ENCODE measurements at regions not wholly inside any gene's neighbourhood (a gene's known extent, or its start where the extent isn't known, plus 50 kb on each side); places are given as distances from the start of the nearest gene placed in this dataset.
A peak's percentile ranks its signal among the peaks of the same experiment; 100 is the strongest.

DNA sequence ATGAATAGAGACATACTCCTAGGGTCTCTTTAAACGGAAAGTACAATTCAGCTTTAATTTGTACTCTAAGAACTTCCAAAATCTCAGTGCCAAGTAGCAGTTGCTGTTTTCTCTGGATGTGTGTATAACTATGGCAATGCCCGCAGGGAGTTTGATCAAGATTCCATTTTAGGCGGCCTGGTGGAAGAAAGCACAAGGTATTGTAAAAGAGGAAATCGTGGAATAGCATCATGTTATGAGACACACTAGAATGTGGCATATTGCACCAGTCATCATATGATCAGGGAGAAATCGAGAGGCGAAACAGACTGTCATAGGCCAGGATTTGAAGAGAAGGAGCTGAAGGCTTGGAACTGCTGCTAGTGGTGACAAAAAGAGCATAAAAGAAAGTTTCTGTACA, 316.2 kb upstream of the FMN2 start:
- Histone ChIP-seq H3K9me3 (no peaks in the 10 kb centered on the region), H3K27ac (no peak overlapping the region), H3K4me1 (peaks cover 20% of the 10 kb centered on the region; the same call in 2 of the 3 replicates), H3K4me2 (no peak overlapping the region), H3K4me3 (no peak overlapping the region)
- FAIRE-seq (no peak), DNase-seq (ENCODE audit: low read depth in 1 of 2, low spot score in 1 of 2) (no peak), ATAC-seq (no peak)
- ChIA-PET POLR2A (no interaction called here), CTCF (no interaction called here)
- TF ChIP-seq SREBF2 (IDR thresholded peaks at IDR 0.05) = no peak
- TF ChIP-seq, protein P1, sequence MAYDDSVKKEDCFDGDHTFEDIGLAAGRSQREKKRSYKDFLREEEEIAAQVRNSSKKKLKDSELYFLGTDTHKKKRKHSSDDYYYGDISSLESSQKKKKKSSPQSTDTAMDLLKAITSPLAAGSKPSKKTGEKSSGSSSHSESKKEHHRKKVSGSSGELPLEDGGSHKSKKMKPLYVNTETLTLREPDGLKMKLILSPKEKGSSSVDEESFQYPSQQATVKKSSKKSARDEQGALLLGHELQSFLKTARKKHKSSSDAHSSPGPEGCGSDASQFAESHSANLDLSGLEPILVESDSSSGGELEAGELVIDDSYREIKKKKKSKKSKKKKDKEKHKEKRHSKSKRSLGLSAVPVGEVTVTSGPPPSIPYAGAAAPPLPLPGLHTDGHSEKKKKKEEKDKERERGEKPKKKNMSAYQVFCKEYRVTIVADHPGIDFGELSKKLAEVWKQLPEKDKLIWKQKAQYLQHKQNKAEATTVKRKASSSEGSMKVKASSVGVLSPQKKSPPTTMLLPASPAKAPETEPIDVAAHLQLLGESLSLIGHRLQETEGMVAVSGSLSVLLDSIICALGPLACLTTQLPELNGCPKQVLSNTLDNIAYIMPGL (CRISPR knock-in tag; IDR thresholded peaks at IDR 0.05; ENCODE audit: borderline replicate concordance) = no peak
- TF ChIP-seq POLR2A (IDR thresholded peaks at IDR 0.05; ENCODE audit: low read length) = no peak
- no peak for TF ChIP-seq HOXA7 (CRISPR knock-in tag; IDR thresholded peaks at IDR 0.05)
- TF ChIP-seq, protein P2, sequence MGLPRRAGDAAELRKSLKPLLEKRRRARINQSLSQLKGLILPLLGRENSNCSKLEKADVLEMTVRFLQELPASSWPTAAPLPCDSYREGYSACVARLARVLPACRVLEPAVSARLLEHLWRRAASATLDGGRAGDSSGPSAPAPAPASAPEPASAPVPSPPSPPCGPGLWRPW (IDR thresholded peaks at IDR 0.05) = no peak
- TF ChIP-seq KDM5A (IDR thresholded peaks at IDR 0.05) = no peak
- no peak for TF ChIP-seq PHF8 (IDR thresholded peaks at IDR 0.05; ENCODE audit: borderline replicate concordance, low read depth)
- no peak for TF ChIP-seq CBX8 (IDR thresholded peaks at IDR 0.05)
- 63% methylated on average over 6 of the region's 6 CpGs for WGBS (ENCODE audit: missing lambda C conversion rate)

DNA sequence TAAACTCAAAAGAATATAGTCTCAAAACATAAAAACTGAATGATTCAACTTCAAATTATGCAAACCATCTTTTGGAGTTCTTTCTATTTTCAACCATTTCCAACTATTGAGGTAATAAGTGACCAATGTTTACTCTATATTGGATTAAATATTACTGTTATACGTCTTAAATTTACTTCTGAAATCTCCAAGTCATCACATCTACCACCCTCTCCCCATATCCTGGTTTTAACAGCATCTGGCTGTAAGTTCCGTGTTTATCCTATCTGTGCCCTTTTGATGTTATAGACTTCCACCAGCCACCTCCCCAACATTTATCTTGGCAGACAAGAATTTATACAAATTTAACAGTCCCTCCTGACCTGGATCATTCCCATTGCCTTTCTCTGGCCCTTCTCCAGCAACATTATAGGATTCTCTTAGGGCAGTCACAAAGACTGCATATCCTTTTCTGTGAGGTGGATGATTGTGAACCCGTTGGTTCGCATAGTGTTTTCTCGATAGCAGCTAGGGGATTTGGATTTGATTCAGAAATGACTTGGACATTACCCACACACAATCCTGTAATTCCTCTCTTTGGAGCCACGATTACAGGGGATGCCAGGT, 313.4 kb upstream of the FMN2 start:
- H3K4me2 ChIP-seq = peak overlapping the region; percentile 56
- H3K4me1 ChIP-seq = peaks cover 20% of the 10 kb centered on the region; the same call in 2 of the 3 replicates
- peak overlapping the region; percentile 9 to 22; a peak in 4 of 6 replicates for H3K27ac ChIP-seq
- 27% methylated on average over 6 of the region's 6 CpGs for WGBS (ENCODE audit: missing lambda C conversion rate)
- H3K4me3 ChIP-seq = no peak overlapping the region
- TF ChIP-seq FOSL2 (IDR thresholded peaks at IDR 0.05) (0 out of 2 replicates have a peak, but pooled peaks have one; percentile 8), FOSL2 (CRISPR knock-in tag; IDR thresholded peaks at IDR 0.05) (no peak), JUN (IDR thresholded peaks at IDR 0.05) (0 out of 5 replicates have a peak, but pooled peaks of 1 of the 2 experiments have one; percentile 33), RAD21 (conservative IDR thresholded peaks at IDR 0.05 in 1 of 2, IDR thresholded peaks at IDR 0.05 in 1 of 2) (peak in 1 of 2 experiments; percentile 24; a peak in 1 of 5 replicates), JUNB (IDR thresholded peaks at IDR 0.05) (peak; percentile 54), EP300 (IDR thresholded peaks at IDR 0.05) (peak in 1 of 2 experiments; percentile 25; a peak in 1 of 5 replicates), RCOR1 (IDR thresholded peaks at IDR 0.05; ENCODE audit: low read depth, low read length) (no peak), CHD2 (IDR thresholded peaks at IDR 0.05; ENCODE audit: low read length, partially characterized antibody) (no peak)
- TF ChIP-seq, protein P1 (CRISPR knock-in tag; IDR thresholded peaks at IDR 0.05; ENCODE audit: borderline replicate concordance) = no peak
- ATAC-seq = peak; percentile 38 to 56; a peak in 3 of 6 replicates
- no peaks in the 10 kb centered on the region for H3K9me3 ChIP-seq
- no peak for FAIRE-seq
- peak in 1 of 2 experiments; percentile 17 for DNase-seq (ENCODE audit: low read depth in 1 of 2, low spot score in 1 of 2)
- POLR2A ChIA-PET = no interaction called here
- CTCF ChIA-PET = no interaction called here

DNA sequence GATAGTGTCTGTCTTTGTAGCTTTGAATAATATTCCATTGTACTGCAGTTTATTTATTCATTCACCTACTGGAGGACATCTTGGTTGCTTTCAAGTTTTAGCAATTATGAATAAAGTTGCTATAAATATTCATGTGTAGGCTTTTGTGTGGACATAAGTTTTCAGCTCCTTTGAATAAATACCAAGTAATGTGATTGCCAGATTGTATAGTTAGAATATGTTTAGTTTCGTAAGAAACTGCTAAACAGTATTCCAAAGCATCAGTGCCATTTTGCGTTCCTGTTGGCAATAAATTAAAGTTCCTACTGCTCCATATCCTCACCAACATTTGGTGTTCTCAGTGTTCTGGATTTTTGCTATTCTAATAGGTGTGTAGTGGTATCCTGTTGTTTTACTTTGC, 311.7 kb upstream of the FMN2 start:
- FAIRE-seq (no peak), DNase-seq (ENCODE audit: low read depth in 1 of 2, low spot score in 1 of 2) (no peak), ATAC-seq (no peak)
- no peaks in the 10 kb centered on the region for H3K9me3 ChIP-seq
- H3K27ac ChIP-seq = no peak overlapping the region
- ChIA-PET POLR2A (no interaction called here), CTCF (interaction anchor here (0.6 kb wide), 1 partner anchor 16 kb away, joined by 3 read pairs; no protein-coding TSS in a partner anchor)
- H3K4me2 ChIP-seq = no peak overlapping the region
- 82% methylated on average over 2 of the region's 2 CpGs for WGBS (ENCODE audit: missing lambda C conversion rate)
- peaks cover 15% of the 10 kb centered on the region; the same call in 2 of the 3 replicates for H3K4me1 ChIP-seq
- H3K4me3 ChIP-seq = no peak overlapping the region
- no peak for TF ChIP-seq FOSL2 (IDR thresholded peaks at IDR 0.05)
- no peak for TF ChIP-seq FOSL2 (CRISPR knock-in tag; IDR thresholded peaks at IDR 0.05)
- no peak for TF ChIP-seq CEBPB (IDR thresholded peaks at IDR 0.05)
- TF ChIP-seq EHF (CRISPR knock-in tag; IDR thresholded peaks at IDR 0.05) = no peak
- TF ChIP-seq CHD4 (IDR thresholded peaks at IDR 0.05; ENCODE audit: borderline replicate concordance) = no peak
- TF ChIP-seq, protein P3, sequence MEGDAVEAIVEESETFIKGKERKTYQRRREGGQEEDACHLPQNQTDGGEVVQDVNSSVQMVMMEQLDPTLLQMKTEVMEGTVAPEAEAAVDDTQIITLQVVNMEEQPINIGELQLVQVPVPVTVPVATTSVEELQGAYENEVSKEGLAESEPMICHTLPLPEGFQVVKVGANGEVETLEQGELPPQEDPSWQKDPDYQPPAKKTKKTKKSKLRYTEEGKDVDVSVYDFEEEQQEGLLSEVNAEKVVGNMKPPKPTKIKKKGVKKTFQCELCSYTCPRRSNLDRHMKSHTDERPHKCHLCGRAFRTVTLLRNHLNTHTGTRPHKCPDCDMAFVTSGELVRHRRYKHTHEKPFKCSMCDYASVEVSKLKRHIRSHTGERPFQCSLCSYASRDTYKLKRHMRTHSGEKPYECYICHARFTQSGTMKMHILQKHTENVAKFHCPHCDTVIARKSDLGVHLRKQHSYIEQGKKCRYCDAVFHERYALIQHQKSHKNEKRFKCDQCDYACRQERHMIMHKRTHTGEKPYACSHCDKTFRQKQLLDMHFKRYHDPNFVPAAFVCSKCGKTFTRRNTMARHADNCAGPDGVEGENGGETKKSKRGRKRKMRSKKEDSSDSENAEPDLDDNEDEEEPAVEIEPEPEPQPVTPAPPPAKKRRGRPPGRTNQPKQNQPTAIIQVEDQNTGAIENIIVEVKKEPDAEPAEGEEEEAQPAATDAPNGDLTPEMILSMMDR (IDR thresholded peaks at IDR 0.05) = no peak
- TF ChIP-seq CBX8 (IDR thresholded peaks at IDR 0.05) = no peak
- no peak for TF ChIP-seq HOXB5 (CRISPR knock-in tag; IDR thresholded peaks at IDR 0.05)
- TF ChIP-seq SREBF2 (IDR thresholded peaks at IDR 0.05) = no peak
- no peak for TF ChIP-seq SMC3 (IDR thresholded peaks at IDR 0.05)
- TF ChIP-seq MAZ (IDR thresholded peaks at IDR 0.05; ENCODE audit: borderline replicate concordance, low read depth, low read length) = no peak
- TF ChIP-seq CHD2 (IDR thresholded peaks at IDR 0.05; ENCODE audit: low read length, partially characterized antibody) = no peak
- TF ChIP-seq PHF8 (IDR thresholded peaks at IDR 0.05; ENCODE audit: borderline replicate concordance, low read depth) = no peak
- no peak for TF ChIP-seq KDM1A (IDR thresholded peaks at IDR 0.05; ENCODE audit: low read depth)
- no peak for TF ChIP-seq FOXS1 (CRISPR knock-in tag; IDR thresholded peaks at IDR 0.05)
- no peak for TF ChIP-seq POLR2AphosphoS2 (conservative IDR thresholded peaks at IDR 0.05; ENCODE audit: low read length)
- no peak for TF ChIP-seq RAD21 (conservative IDR thresholded peaks at IDR 0.05 in 1 of 2, IDR thresholded peaks at IDR 0.05 in 1 of 2)
- TF ChIP-seq, protein P4, sequence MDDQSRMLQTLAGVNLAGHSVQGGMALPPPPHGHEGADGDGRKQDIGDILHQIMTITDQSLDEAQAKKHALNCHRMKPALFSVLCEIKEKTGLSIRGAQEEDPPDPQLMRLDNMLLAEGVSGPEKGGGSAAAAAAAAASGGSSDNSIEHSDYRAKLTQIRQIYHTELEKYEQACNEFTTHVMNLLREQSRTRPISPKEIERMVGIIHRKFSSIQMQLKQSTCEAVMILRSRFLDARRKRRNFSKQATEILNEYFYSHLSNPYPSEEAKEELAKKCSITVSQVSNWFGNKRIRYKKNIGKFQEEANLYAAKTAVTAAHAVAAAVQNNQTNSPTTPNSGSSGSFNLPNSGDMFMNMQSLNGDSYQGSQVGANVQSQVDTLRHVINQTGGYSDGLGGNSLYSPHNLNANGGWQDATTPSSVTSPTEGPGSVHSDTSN (IDR thresholded peaks at IDR 0.05) = no peak
- TF ChIP-seq NR3C1 (IDR thresholded peaks at IDR 0.05) = no peak

All from A549 (cell line).